Ecto neural progenitor cell (in vitro differentiated cells): ENCODE measurements at regions not wholly inside any gene's neighbourhood (a gene's known extent, or its start where the extent isn't known, plus 50 kb on each side); places are given as distances from the start of the nearest gene placed in this dataset.

Source experiments
- DNase-seq: peaks from one replicate; pipeline ENCODE4 v3.0.0-alpha.2; 2018; ENCODE audit warnings: low spot score

DNA sequence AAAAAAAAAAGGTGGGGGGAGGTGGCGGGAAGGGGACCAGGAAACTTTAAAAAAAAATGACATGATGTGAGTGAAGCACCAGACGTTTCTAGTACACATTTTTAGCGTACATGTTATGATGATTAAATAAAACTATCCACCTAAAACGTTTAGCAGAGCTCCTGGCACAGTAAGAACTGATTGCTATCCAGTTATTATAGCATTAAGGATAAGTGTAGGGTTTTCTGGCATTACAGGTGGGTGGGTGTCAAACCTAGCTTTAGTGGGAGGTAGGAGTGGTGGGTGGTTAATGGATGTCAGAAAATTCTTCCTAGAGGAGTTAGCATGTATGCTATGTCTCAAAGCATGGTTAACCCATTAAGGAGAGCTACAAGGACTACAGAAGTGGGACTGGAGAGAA lies 2329.5 kb downstream of the MAT2B start:
- no peak for DNase-seq

DNA sequence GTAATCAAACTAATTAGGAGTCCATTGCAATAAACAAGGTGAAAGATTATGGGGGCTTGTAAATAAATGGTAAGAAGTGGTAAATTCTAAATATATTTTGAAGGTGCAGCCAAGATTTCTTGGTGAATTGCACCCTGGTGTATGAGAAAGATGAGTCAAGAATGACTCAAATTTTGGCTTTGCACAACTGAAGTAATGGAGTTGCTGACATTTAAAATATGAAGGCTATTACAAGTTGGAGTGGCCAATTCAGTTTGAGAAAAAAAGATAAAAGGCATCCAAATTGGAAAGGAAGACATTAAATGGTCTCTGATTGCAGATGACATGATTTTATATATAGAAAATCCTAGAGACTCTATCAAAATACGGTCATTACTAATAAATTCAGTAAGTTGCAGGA lies 2330.6 kb downstream of the MAT2B start:
- no peak for DNase-seq

DNA sequence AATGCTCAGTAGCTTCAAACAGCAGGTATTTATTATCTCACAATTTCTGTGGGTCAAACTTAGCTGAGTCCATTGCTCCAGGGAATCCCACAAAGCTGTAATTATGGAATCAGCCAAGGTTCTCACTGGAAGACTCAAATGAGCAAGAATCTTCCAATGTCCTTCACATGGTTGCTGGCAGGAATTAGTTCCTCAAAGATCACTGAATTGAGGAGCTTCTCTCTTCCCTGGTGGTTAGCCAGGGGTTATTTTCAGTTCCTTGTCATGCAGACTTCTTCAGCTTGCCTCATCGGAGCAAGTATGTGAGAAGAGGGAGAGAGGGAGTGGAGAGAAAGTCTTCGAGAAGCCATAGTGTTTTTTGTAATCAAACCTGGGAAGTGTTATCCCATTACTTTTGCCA lies 2331.9 kb downstream of the MAT2B start:
- DNase-seq, result no peak

DNA sequence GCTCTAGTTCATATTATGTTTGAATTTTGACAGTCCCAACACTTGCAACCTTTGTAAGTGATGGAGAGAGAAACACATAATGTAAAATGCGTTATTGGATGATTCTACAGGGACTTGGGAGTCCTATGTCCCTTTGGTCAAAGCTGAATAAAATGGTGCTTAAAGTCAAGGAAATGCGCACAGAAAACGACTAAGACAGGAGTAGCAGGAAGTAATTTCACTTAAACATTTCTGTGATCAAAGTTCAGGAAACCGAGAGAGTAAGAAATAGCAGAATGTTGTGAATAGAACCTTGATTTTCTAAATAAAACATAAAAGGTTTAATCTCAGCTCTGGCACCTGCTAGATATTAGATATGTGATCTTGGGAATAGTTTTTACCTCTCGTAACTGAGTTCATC lies 2339.2 kb downstream of the MAT2B start:
- DNase-seq, result no peak

DNA sequence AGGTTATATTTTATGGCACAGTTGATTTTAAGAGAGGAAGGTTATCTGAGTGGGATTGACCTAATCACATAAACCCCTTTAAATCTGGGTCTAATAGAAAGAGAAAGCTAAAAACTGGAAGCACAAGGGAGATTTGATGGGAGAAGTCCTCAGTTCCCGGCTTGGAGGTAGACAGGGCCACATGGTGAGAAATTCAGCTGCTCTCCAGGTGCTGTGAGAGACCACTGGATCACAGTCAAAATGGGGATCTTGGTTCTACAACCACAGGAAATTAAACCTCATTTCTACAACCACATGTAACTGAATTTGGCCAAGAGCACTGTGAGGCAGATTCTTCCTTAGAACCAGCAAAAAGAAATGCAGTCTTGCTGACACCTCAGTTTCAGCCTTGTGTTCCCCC lies 2352.7 kb downstream of the MAT2B start:
- DNase-seq, result no peak

DNA sequence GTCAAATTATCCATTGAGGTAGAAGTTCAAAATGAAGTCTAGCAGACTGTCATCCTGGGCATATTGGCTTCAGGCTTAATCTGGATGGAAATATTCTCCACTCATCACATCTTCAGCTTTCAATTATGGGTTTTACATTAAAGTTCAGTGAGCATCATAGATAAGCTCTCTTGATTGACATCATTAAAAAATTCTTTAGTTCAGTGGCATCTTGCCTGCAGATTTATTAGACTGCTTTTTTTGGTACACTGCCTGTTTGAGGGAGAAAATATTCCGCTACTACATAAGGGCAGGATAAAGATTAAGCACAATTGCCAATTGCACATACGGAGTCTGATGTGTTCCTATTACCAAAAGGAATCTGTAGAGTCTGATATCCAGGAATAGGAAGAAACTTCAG lies 2353.8 kb downstream of the MAT2B start:
- DNase-seq, result no peak

DNA sequence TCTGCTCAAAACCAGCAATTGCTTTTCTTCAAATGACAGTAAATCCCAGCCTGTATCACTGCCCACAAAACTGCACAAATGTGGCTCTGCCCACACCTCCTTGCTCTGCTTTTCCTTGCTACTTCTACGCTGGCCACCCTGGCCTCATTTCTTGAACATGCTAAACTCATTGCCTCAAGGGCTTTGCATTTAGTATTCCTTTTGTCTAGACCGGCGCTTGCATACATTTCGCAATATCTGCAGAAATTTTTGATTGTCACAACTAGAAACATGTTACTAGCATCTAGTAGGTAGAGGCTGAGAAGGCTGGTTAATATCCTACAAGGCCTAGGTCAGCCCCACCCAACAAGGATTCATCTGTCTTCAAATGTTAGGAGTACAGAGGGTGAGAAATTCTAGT lies 2357.8 kb downstream of the MAT2B start:
- no peak for DNase-seq

DNA sequence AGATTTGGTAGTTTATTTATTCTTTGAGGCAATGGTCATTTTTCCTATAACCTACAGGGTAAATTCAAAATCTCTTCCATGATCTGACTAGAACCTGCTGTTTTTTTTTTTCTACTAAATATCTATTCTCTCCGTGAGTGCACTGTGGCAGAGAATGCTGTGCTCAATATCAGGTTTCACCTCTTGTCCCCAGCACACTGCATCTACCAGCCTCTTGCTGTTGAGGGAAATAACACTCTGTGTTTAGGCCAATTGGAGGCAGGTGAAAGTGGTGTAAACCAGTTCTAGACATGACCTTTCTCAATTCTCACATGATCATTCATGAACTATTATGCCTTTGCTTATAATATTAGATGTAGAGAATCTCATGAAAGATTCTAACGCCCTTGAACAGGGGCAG lies 2365.9 kb downstream of the MAT2B start:
- no peak for DNase-seq

DNA sequence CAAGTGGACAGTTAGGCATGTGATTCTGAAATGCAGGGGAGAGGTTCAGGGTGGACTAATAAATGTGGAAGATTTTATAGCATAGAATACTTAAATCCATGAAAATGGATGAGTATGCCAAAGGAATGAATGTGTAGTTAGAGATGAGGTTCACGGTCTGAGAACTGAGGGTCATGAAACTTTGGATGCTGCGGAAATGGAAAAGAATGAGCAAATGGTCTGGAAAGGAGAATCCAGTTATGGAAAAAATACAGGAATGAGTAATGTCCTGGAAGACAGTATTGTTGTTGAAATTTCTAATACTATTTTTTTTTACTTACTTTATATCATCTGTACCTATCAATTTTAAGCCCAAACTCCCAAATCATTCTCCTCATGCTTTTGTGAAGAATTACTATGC lies 2369.4 kb downstream of the MAT2B start:
- DNase-seq, result no peak

DNA sequence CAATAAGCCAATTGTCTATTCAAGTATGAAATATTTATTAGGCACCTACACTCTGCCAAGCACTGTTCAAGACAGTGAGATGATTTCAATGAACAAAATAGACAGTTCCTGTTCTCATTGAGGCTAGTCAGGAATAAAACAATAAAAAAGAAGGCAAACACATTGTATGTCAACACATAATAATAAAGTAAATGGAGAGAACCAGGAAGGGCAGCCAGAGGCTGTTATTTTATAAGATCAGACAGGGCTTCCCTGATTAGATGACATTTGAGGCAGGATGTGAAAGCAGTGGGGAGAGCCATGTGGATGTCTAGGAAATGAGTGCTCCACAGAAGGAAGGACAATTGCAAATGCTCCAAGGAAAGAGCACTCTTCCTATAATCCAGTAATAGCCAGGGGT lies 2371.1 kb downstream of the MAT2B start:
- no peak for DNase-seq

DNA sequence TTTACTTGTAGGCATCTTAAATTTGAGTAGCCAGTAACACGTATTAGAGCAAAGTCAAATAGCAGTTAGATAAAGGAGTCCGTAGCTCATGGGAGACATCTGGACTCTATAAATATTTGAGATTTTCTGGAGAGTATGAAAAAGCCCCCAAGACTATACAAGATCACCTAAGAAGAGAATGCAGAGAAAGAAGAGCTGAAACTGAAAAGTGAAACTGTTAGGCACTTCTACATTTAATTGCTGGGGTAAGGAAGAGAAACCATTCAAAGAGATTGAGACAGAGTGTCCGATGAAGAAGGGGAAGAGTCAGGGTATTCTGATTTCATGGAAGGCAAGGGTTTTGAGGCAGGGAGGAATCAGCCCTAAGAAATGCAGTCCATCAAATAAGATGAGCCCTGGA lies 2372.1 kb downstream of the MAT2B start:
- DNase-seq, result no peak

DNA sequence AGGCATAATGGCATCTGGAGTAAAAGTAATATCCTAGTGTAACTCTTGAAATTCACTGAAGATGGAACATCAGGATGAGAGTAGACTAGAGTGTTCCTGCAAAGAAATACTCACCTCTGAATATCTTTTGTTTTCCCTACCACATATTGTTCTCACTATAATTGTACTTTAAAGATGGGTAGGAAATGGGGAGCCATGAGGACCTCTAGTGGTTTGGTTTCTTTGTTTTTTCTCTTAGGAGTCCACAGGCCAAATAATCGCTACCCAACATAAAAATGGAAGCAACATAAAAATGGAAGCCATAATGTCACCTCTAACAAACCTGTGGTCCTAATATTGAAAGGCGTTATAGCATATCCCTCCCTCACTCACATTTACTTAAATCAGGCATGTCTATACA lies 2375.8 kb downstream of the MAT2B start:
- DNase-seq, result no peak

DNA sequence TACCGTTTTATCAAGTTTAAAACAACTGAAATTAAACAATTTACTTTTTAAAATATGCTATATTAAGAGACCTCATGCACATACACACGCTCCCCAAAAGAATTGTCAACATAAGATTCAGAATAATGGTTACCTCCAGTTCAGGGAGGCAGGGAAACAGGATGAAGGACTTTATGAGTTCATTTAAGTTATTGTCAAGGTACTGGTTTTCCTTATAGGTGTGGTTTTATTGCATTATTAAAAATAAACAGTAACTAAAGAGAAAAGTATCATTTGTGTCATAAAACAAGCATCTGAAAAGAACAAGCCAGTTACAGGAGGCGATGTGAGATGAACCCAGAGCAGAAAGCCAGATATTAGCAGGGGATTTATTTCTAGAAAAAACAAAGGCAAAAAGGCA lies 2376.7 kb downstream of the MAT2B start:
- DNase-seq, result no peak

DNA sequence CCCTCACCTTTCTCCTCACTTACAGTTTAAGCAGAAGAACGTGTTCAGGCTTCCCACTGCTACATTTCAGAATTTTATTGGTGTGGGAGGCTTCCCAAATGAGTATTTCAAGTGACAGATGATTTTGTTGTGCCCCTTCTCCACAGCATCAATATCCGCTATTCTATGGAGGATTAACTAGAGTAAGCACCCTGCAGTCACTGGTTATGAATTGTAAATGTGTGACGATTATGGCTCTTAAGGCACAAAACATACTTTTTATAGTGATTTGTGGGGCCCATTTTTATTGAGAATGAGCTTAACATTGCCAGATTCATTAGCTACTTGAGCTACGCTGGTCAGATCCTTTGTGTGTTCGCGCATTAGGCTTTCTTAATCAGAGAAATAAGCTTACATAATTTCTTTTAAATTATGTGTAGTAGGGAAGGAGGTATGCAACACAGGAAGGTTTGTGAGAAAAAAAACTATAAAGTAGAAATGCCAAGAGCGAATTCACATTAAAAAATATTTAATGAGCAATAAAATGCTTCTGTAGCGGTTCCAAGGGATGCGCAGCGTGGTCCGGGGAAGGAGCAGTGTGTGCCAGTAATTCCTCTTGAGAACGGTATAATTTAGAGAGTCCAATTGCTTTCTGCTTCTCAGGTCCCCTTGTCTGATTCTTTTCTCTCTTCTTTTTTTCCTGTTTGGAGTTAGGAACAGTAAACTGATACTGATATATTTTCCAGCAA lies 2380.4 kb downstream of the MAT2B start:
- no peak for DNase-seq

DNA sequence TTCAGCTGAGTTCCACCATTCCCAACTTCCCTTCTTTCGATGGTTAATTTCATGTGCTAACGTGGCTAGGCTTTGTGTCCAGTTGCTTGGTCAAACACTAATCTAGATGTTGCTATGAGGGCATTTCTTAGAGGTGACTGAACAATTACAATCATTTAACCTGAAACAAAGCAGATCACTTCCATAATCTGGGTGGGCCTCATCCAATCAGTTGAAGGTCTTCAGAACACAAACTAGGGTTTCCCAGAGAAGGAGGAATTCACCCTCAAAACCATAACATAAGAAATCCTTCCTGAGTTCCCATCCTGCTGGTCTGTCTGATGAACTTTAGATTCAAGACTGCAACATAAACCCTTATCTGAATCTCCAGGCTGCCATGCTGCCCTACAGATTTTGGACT lies 2381.7 kb downstream of the MAT2B start:
- no peak for DNase-seq

DNA sequence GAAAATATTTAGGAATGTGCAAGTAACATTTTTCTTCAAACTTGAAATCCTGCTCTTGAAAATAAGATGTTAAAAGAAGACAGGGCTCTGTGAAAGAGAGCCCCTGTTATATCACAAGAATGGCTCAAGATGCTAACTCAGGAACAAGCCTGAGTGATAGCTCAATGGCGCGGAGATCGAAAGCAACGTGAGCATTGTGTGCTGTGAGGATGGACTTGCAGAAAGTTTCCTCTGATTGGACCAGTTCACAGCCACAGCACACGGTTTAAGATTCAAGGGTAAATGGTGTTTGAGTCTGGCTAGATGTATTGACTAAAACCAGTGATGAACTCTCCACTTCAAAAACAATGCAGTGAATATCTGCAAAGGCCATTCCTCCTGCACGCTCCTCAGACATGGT lies 2387.0 kb downstream of the MAT2B start:
- DNase-seq, result no peak

DNA sequence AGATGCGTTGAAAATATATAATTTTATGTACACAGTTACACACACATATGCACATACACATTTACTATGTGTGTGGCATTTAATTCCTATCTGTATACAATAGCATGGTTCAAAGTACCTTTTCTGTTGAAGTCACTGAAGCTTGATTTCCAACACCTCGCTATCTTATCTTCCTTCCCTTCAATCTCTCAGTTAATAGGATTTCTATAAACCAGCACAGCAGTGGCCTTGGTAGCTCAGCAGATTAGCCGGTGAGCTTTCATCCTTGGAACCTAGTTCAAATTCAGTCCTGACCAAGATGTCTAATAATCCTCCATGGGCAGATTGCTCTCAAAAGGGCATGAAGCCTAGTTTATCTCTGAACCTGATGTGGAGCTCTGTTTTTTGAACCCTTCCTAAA lies 2389.5 kb downstream of the MAT2B start:
- no peak for DNase-seq

DNA sequence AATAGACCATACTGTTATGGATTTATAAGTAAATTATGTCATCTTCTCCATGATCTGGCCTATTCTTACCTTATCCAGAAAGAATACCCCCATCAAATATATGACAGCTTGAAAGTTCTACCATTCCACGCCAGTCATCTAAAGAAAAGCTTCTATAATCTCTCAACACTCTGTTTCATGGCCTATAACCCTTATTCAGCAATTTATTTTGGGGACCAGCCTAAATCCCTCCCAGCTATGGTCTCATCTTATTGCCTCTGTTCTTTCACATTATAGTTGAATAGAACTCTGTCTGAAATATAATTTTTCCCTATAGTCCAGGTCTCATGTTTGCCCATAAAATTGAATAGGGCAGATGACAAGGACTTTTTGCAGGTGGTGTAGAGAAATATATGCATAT lies 2387.6 kb upstream of the WWC1 start:
- no peak for DNase-seq

DNA sequence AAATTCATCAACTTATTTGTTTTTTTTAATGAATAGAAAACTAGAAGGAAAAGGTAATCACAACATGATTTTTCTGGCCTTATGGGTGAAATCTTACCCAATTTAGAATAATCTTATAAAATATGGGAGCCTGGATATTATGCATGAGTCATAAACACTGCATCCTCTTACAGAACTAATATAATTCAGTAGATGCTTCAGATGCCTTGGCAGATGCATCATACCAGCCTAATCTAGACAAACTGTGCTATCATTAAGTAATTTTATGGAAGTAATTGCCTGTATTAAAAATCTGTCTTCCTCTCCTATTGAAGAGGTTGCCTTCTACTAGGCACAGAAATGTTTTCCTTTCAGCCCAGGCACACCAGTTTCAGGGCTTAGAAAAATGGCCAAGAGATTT lies 2384.6 kb upstream of the WWC1 start:
- no peak for DNase-seq

DNA sequence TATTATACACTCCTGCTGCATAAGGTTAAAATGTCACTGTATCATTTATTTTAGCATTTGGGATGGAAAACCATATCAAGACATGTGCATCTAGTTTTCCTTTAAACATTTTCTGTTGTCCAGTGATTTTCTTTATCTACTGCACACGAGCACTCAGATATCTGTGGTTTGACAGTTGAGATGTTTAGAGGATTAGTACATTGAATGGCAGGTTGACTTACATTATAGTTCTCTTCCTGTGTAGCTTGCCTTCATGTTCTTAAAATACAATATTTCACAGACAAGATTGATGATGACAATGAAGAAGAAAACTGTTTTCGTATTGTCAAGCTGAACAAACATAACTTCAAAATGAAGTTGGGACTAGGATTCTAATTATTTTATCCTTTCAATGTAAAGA lies 2378.4 kb upstream of the WWC1 start:
- DNase-seq, result no peak

DNA sequence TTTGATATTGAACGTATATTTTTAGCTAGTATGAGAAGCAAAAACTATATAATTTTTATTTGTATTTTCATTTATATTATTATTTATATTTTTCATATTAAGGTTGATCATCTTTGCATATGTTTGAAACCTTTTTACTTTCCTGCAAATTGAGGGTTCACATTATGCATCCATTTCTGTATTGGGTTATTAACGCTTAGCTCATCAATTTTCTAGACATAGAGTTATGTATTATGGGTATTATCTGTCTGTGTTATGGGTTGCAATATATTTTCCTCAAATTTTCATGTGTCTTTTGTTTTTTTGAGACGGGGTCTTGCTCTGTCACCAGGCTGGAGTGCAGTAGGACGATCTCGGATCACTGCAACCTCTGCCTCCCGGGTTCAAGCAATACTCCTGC lies 2377.0 kb upstream of the WWC1 start:
- DNase-seq, result no peak

DNA sequence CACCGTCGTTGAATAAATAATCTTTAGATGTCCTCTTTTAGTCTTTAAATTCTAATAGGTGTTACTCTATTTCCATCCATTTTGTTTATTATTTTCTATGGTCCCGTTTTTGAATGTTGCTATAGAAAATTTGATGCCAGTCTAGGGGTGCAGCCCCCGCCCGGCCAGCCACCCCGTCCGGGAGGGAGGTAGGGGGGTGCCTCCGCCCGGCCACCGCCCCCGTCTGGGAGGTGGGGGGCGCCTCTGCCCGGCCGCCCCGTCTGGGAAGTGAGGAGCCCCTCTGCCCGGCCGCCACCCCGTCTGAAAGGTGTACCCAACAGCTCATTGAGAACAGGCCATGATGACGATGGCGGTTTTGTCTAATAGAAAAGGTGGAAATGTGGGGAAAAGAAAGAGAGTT lies 2372.2 kb upstream of the WWC1 start:
- no peak for DNase-seq

DNA sequence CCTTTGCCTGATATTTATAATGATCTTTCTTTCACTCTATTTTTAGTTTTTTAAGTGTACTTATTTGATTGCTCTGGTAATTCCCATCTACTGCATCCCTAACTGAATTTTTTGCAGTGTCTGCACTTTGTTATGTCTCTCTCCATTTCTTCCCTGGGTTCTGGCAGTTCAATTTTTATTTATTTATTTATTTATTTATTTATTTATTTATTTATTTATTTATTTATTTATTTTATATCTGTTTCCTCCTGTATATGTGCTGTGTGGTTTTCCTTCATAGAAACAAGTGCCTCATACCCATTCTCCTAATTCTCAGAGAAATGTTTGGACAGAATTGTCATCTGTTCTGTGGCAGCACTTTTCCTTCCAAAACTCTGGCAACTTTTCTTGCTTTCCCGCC lies 2370.8 kb upstream of the WWC1 start:
- DNase-seq, result no peak

DNA sequence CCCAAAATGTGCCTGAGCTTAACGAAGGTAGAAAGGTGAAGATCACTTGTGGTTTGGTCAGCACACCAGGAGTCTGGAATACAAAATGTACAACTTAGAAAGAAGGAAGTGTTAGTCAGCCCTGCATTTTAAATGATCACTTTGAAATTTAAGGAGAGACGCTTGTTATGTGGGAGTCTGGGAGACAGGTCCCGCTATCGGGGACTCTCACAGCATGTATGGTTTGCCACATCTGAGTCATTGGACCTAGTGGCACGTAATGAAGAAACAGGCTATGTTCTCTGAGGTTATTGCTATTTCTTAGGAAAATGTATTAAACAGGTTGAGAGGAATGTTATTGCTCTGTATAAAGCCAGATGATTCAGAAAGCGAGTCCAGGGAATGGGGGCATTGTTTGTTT lies 2362.5 kb upstream of the WWC1 start:
- DNase-seq, result no peak

DNA sequence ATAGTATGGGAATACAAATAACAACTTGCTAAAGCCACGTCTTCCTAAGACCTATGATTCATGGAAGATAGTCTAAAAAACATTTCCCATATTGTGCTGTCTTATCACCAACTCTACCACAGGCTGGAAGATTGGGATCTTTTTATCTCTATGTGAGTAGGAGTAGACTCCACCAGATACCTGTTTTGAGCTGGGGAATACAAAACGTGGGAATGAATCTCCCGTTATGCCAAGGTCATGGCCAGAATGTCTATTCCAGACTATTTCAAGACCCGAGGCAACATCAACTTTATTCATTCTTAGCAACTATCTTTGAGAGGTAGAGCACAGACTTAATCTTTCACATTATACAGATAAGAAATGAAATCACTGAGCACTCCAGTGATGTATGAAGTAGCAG lies 2350.9 kb upstream of the WWC1 start:
- DNase-seq, result no peak
